Keratinocyte (primary cell): ENCODE measurements at regions not wholly inside any gene's neighbourhood (a gene's known extent, or its start where the extent isn't known, plus 50 kb on each side); places are given as distances from the start of the nearest gene placed in this dataset.

Experiments
- DNase-seq: peaks from one replicate; pipeline ENCODE4 v3.0.0-alpha.2; 2011; ENCODE audit warnings: low read depth, missing footprints, low spot score
- FAIRE-seq: peaks from 2 replicates; lab custom pipeline; 2011; peaks lifted over from hg19 to GRCh38; lab: Jason Lieb, UNC
- H2AFZ ChIP-seq: 2 replicates; pipeline ENCODE4 v1.6.0; 2012; ENCODE audit warnings: low read length, control low read depth, inconsistent platforms; ENCODE audit not compliant: control insufficient read depth
- H3K27ac ChIP-seq: 2 replicates; pipeline ENCODE4 v1.5.1; 2011; ENCODE audit warnings: low read length; ENCODE audit not compliant: control insufficient read depth, insufficient read depth
- H3K27me3 ChIP-seq: 3 replicates; pipeline ENCODE4 v1.6.0; 2011; ENCODE audit warnings: low read length; ENCODE audit not compliant: control insufficient read depth, insufficient read depth; ENCODE audit errors: extremely low read depth
- H3K36me3 ChIP-seq, 2 experiments: 2 replicates in 1 of 2; 3 replicates in 1 of 2; pipeline ENCODE4 v1.5.1; 2011; ENCODE audit warnings: low read length in 2 of 2, mild to moderate bottlenecking in 1 of 2; ENCODE audit not compliant: control insufficient read depth in 2 of 2, insufficient read depth in 2 of 2; ENCODE audit errors: extremely low read depth in 1 of 2
- H3K4me1 ChIP-seq: 3 replicates; pipeline ENCODE4 v1.5.1; 2011; ENCODE audit warnings: low read length; ENCODE audit not compliant: control insufficient read depth, insufficient read depth; ENCODE audit errors: extremely low read depth
- H3K4me2 ChIP-seq: 3 replicates; pipeline ENCODE4 v1.6.0; 2011; ENCODE audit warnings: low read depth, low read length; ENCODE audit not compliant: control insufficient read depth, insufficient read depth; ENCODE audit errors: extremely low read depth
- H3K4me3 ChIP-seq, 3 experiments: fragments of 200-600 bp in 1 of 3; sonication (generic) in 1 of 3; 2 replicates in 2 of 3; 3 replicates in 1 of 3; pipeline ENCODE4 v1.5.1; 2011 to 2016; ENCODE audit warnings: low read length in 3 of 3, mild to moderate bottlenecking in 3 of 3, control low read depth in 2 of 3, inconsistent platforms in 1 of 3, low read depth in 1 of 3, mixed read lengths in 1 of 3, mixed run types in 1 of 3, moderate library complexity in 1 of 3; ENCODE audit not compliant: control insufficient read depth in 2 of 3, insufficient read depth in 2 of 3; ENCODE audit errors: extremely low read depth in 1 of 3
- H3K79me2 ChIP-seq: 2 replicates; pipeline ENCODE4 v1.6.0; 2012; ENCODE audit warnings: low read length; ENCODE audit not compliant: control insufficient read depth, insufficient read depth
- H3K9ac ChIP-seq: 3 replicates; pipeline ENCODE4 v1.6.0; 2011; ENCODE audit warnings: low read length; ENCODE audit not compliant: control insufficient read depth, insufficient read depth; ENCODE audit errors: extremely low read depth
- H3K9me1 ChIP-seq: 3 replicates; pipeline ENCODE4 v1.6.0; 2011; ENCODE audit warnings: low read length; ENCODE audit not compliant: control insufficient read depth, insufficient read depth; ENCODE audit errors: extremely low read depth
- H3K9me3 ChIP-seq: 2 replicates; pipeline ENCODE4 v1.5.1; 2012; ENCODE audit warnings: low read depth, low read length; ENCODE audit not compliant: control insufficient read depth
- H4K20me1 ChIP-seq: 3 replicates; pipeline ENCODE4 v1.6.0; 2011; ENCODE audit warnings: low read length; ENCODE audit not compliant: control insufficient read depth, insufficient read depth; ENCODE audit errors: extremely low read depth
- CTCF ChIP-seq, 3 experiments: IDR thresholded peaks in 1 of 3; conservative IDR thresholded peaks in 1 of 3; optimal IDR thresholded peaks in 1 of 3; 2 replicates in 2 of 3; 3 replicates in 1 of 3; pipeline versions ENCODE3 to v1.5.1; 2011; ENCODE audit warnings: low read length in 3 of 3, mild to moderate bottlenecking in 3 of 3, moderate library complexity in 2 of 3, control low read depth in 1 of 3, inconsistent platforms in 1 of 3; ENCODE audit not compliant: insufficient read depth in 2 of 3; ENCODE audit errors: extremely low read depth in 1 of 3
- EZH2 ChIP-seq: IDR thresholded peaks from one replicate; pipeline ENCODE4 v1.6.1; 2012; ENCODE audit warnings: inconsistent platforms, mild to moderate bottlenecking, low read length, moderate library complexity
- dilution Hi-C: fragments of 300-500 bp; cut with MboI; formaldehyde crosslinking; loops from one replicate; pipeline ENCODE4 v1.7.0; 2020; ENCODE audit warnings: low sequenced_read_pairs; ENCODE audit not compliant: extremely low pct_ligation_motif_present

- Histone ChIP-seq H4K20me1 (no peaks in the 10 kb centered on the region), H2AFZ (no peak overlapping the region), H3K27ac (no peak overlapping the region), H3K4me3 (no peak overlapping the region), H3K27me3 (no peaks in the 10 kb centered on the region), H3K79me2 (no peaks in the 10 kb centered on the region), H3K36me3 (no peaks in the 10 kb centered on the region), H3K9me1 (no peaks in the 10 kb centered on the region), H3K4me1 (no peaks in the 10 kb centered on the region), H3K9ac (no peak overlapping the region), H3K9me3 (no peaks in the 10 kb centered on the region), H3K4me2 (no peak overlapping the region)
- no peak for FAIRE-seq
- DNase-seq = no peak
- TF ChIP-seq EZH2 (no peak), CTCF (optimal IDR thresholded peaks at IDR 0.05 in 1 of 3, IDR thresholded peaks at IDR 0.05 in 1 of 3, conservative IDR thresholded peaks at IDR 0.05 in 1 of 3; ENCODE audit: extremely low read depth in 1 of 3, insufficient read depth in 2 of 3, low read length in 3 of 3) (no peak)
- dilution Hi-C loops = no loop called here
Observed at GRCh38 chr1:87783315-87783714, 454.6 kb downstream of the LMO4 start.

- H3K4me2 ChIP-seq = no peak overlapping the region
- H3K4me3 ChIP-seq = no peak overlapping the region
- H3K79me2 ChIP-seq = no peaks in the 10 kb centered on the region
- H3K9me1 ChIP-seq = no peaks in the 10 kb centered on the region
- H3K27me3 ChIP-seq = no peaks in the 10 kb centered on the region
- H4K20me1 ChIP-seq = no peaks in the 10 kb centered on the region
- dilution Hi-C loops = no loop called here
- no peak overlapping the region for H2AFZ ChIP-seq
- FAIRE-seq (no peak), DNase-seq (no peak)
- TF ChIP-seq CTCF (optimal IDR thresholded peaks at IDR 0.05 in 1 of 3, IDR thresholded peaks at IDR 0.05 in 1 of 3, conservative IDR thresholded peaks at IDR 0.05 in 1 of 3; ENCODE audit: extremely low read depth in 1 of 3, insufficient read depth in 2 of 3, low read length in 3 of 3) = no peak
- TF ChIP-seq EZH2 = no peak
- no peak overlapping the region for H3K27ac ChIP-seq
- H3K4me1 ChIP-seq = no peaks in the 10 kb centered on the region
- H3K9ac ChIP-seq = no peak overlapping the region
- no peaks in the 10 kb centered on the region for H3K9me3 ChIP-seq
- no peaks in the 10 kb centered on the region for H3K36me3 ChIP-seq
Observed at GRCh38 chr1:87785386-87785785, 456.7 kb downstream of the LMO4 start.
